ENCODE measurements at regions not wholly inside any gene's neighbourhood (a gene's known extent, or its start where the extent isn't known, plus 50 kb on each side); places are given as distances from the start of the nearest gene placed in this dataset.

DNA sequence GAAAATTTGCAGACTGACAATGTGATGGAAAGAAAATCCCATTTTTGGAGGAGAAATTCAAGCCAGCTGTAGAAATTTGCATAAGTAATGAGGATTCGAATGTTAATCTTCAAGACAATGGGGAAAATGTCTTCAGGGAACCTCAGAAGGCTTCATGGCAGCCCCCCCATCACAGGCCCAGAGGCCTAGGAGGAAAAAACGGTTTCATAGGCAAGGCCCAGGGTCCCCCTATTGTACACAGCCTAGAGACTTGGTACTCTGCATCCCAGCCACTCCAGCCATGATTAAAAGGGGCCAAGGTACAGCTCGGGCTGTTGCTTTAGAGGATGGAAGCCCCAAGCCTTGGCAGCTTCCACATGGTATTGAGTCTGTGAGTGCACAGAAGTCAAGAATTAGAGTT is 303.6 kb upstream of the PCDH7 start:
- TF ChIP-seq POLR2A (IDR thresholded peaks at IDR 0.05) (no peak), POLR2AphosphoS5 (IDR thresholded peaks at IDR 0.05) (no peak)
- TF ChIP-seq, protein P1, sequence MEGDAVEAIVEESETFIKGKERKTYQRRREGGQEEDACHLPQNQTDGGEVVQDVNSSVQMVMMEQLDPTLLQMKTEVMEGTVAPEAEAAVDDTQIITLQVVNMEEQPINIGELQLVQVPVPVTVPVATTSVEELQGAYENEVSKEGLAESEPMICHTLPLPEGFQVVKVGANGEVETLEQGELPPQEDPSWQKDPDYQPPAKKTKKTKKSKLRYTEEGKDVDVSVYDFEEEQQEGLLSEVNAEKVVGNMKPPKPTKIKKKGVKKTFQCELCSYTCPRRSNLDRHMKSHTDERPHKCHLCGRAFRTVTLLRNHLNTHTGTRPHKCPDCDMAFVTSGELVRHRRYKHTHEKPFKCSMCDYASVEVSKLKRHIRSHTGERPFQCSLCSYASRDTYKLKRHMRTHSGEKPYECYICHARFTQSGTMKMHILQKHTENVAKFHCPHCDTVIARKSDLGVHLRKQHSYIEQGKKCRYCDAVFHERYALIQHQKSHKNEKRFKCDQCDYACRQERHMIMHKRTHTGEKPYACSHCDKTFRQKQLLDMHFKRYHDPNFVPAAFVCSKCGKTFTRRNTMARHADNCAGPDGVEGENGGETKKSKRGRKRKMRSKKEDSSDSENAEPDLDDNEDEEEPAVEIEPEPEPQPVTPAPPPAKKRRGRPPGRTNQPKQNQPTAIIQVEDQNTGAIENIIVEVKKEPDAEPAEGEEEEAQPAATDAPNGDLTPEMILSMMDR (IDR thresholded peaks at IDR 0.05), result no peak

Measured in suprapubic skin (tissue), 4 donors.